ENCODE measurements at regions not wholly inside any gene's neighbourhood (a gene's known extent, or its start where the extent isn't known, plus 50 kb on each side); places are given as distances from the start of the nearest gene placed in this dataset.

GRCh38 chr9:25366906-25367305, 311.3 kb downstream of the TUSC1 start:
- ChIA-PET POLR2A (ENCODE audit: unreplicated experiment) (no interaction called here), CTCF (no interaction called here)
- H3K4me2 ChIP-seq (ENCODE audit: low read length): no peak overlapping the region
- no peaks in the 10 kb centered on the region for H4K20me1 ChIP-seq (ENCODE audit: low read length)
- H3K4me1 ChIP-seq (ENCODE audit: insufficient read depth, low read length): no peaks in the 10 kb centered on the region
- H2AFZ ChIP-seq (ENCODE audit: low read length): no peak overlapping the region
- H3F3A ChIP-seq (ENCODE audit: low read length, unreplicated experiment): no peaks in the 10 kb centered on the region
- no peaks in the 10 kb centered on the region for H3K79me2 ChIP-seq (ENCODE audit: low read length)
- H3K9me3 ChIP-seq (ENCODE audit: low read length): no peaks in the 10 kb centered on the region
- H3K9ac ChIP-seq (ENCODE audit: low read length): no peak overlapping the region
- H3K27ac ChIP-seq (ENCODE audit: low read length): no peak overlapping the region
- no peak overlapping the region for H3K4me3 ChIP-seq (ENCODE audit: low read length)
- no peaks in the 10 kb centered on the region for H3K27me3 ChIP-seq (ENCODE audit: low read length)
- H3K9me2 ChIP-seq (replicated peaks; ENCODE audit: low read length): no peaks in the 10 kb centered on the region
- DNase-seq (no peak), ATAC-seq (no peak)
- intact Hi-C loops (cut with micrococcal nuclease): no loop called here
- no TSS peak for BruUV-seq (replicated peaks)
- no peaks in the 10 kb centered on the region for H3K36me3 ChIP-seq (ENCODE audit: low read depth, low read length)
- TF ChIP-seq CTCF (conservative IDR thresholded peaks at IDR 0.05; ENCODE audit: low read depth, low read length) (no peak), EZH2 (IDR thresholded peaks at IDR 0.05; ENCODE audit: low read length, unreplicated experiment) (no peak), EZH2phosphoT487 (IDR thresholded peaks at IDR 0.05; ENCODE audit: borderline replicate concordance, low read length) (no peak)

- no peaks in the 10 kb centered on the region for H3K79me2 ChIP-seq (ENCODE audit: low read length)
- H3K4me1 ChIP-seq (ENCODE audit: insufficient read depth, low read length): no peaks in the 10 kb centered on the region
- H3K36me3 ChIP-seq (ENCODE audit: low read depth, low read length): no peaks in the 10 kb centered on the region
- POLR2A ChIA-PET (ENCODE audit: unreplicated experiment): no interaction called here
- no TSS peak for BruUV-seq (replicated peaks)
- TF ChIP-seq CTCF (conservative IDR thresholded peaks at IDR 0.05; ENCODE audit: low read depth, low read length): no peak
- TF ChIP-seq EZH2 (IDR thresholded peaks at IDR 0.05; ENCODE audit: low read length, unreplicated experiment): no peak
- no peak overlapping the region for H3K9ac ChIP-seq (ENCODE audit: low read length)
- no peak overlapping the region for H3K27ac ChIP-seq (ENCODE audit: low read length)
- no peak overlapping the region for H3K4me2 ChIP-seq (ENCODE audit: low read length)
- H3K9me3 ChIP-seq (ENCODE audit: low read length): no peaks in the 10 kb centered on the region
- no peak overlapping the region for H2AFZ ChIP-seq (ENCODE audit: low read length)
- no peaks in the 10 kb centered on the region for H4K20me1 ChIP-seq (ENCODE audit: low read length)
- no peak overlapping the region for H3K4me3 ChIP-seq (ENCODE audit: low read length)
- no peaks in the 10 kb centered on the region for H3K9me2 ChIP-seq (replicated peaks; ENCODE audit: low read length)
- DNase-seq (no peak), ATAC-seq (no peak)
- no peaks in the 10 kb centered on the region for H3K27me3 ChIP-seq (ENCODE audit: low read length)
- intact Hi-C loops (cut with micrococcal nuclease): loop anchor here (5.0 kb wide), 2 partner anchors 511 to 736 kb away; no protein-coding TSS in a partner anchor
- CTCF ChIA-PET: no interaction called here
- H3F3A ChIP-seq (ENCODE audit: low read length, unreplicated experiment): no peaks in the 10 kb centered on the region
These were observed 324.5 kb downstream of the TUSC1 start for GRCh38 chr9:25353783-25354182.

DNA sequence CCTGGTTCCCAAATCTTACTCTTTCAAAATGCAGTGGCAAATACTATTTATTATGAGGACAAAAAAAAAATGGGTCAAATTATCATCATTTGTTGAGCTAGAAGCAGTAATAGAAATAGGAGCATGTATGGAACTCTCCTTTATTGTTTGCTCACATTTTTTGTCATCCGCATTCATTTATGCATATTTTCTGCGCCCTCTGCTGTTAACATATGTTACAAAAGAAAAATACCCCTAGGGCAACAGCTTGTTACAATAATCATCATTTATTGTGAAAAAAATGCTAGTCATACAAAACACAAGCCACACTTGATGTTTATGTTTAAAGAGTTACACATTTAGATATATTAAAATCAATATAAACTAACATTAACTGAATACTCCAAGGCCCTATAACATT, 328.2 kb downstream of the TUSC1 start:
- no peak overlapping the region for H2AFZ ChIP-seq (ENCODE audit: low read length)
- H4K20me1 ChIP-seq (ENCODE audit: low read length): no peaks in the 10 kb centered on the region
- ATAC-seq (no peak), DNase-seq (peak; percentile 31)
- no peaks in the 10 kb centered on the region for H3K79me2 ChIP-seq (ENCODE audit: low read length)
- POLR2A ChIA-PET (ENCODE audit: unreplicated experiment): interaction anchor here (0.6 kb wide), 1 partner anchor 381 kb away, joined by 3 read pairs; no protein-coding TSS in a partner anchor
- H3K9me3 ChIP-seq (ENCODE audit: low read length): no peaks in the 10 kb centered on the region
- BruUV-seq (replicated peaks): no TSS peak
- no peak overlapping the region for H3K4me2 ChIP-seq (ENCODE audit: low read length)
- intact Hi-C loops (cut with micrococcal nuclease): loop anchor here (5.0 kb wide), 2 partner anchors 508 to 733 kb away; no protein-coding TSS in a partner anchor
- H3K27ac ChIP-seq (ENCODE audit: low read length): no peak overlapping the region
- TF ChIP-seq EZH2phosphoT487 (IDR thresholded peaks at IDR 0.05; ENCODE audit: borderline replicate concordance, low read length): no peak
- TF ChIP-seq CTCF (conservative IDR thresholded peaks at IDR 0.05; ENCODE audit: low read depth, low read length): peak; percentile 56
- no peaks in the 10 kb centered on the region for H3K36me3 ChIP-seq (ENCODE audit: low read depth, low read length)
- CTCF ChIA-PET: interaction anchor here (0.7 kb wide), 1 partner anchor 385 kb away, joined by 7 read pairs; no protein-coding TSS in a partner anchor
- no peaks in the 10 kb centered on the region for H3K27me3 ChIP-seq (ENCODE audit: low read length)
- no peak overlapping the region for H3K9ac ChIP-seq (ENCODE audit: low read length)
- no peak overlapping the region for H3K4me3 ChIP-seq (ENCODE audit: low read length)
- no peaks in the 10 kb centered on the region for H3K9me2 ChIP-seq (replicated peaks; ENCODE audit: low read length)
- H3F3A ChIP-seq (ENCODE audit: low read length, unreplicated experiment): no peaks in the 10 kb centered on the region
- no peaks in the 10 kb centered on the region for H3K4me1 ChIP-seq (ENCODE audit: insufficient read depth, low read length)

Measured in PC-3 (cell line).